ENCODE measurements at regions not wholly inside any gene's neighbourhood (a gene's known extent, or its start where the extent isn't known, plus 50 kb on each side); places are given as distances from the start of the nearest gene placed in this dataset.
A peak's percentile ranks its signal among the peaks of the same experiment; 100 is the strongest.

GRCh38 chr18:73913505-73913904 lies 234.1 kb downstream of the FBXO15 start:
- no peak for DNase-seq

GRCh38 chr18:73908323-73908722 lies 239.3 kb downstream of the FBXO15 start:
- DNase-seq: no peak

GRCh38 chr18:73901566-73901965 lies 246.1 kb downstream of the FBXO15 start:
- no peak for DNase-seq

- DNase-seq: no peak
These were observed 246.5 kb downstream of the FBXO15 start for GRCh38 chr18:73901151-73901550.

GRCh38 chr18:73900106-73900835 lies 247.4 kb downstream of the FBXO15 start:
- no peak for DNase-seq

GRCh38 chr18:73897517-73897916 lies 250.1 kb downstream of the FBXO15 start:
- no peak for DNase-seq

- no peak for DNase-seq
These were observed 250.9 kb downstream of the FBXO15 start for GRCh38 chr18:73896685-73897084.

- peak; percentile 34 for DNase-seq
These were observed 251.9 kb downstream of the FBXO15 start for GRCh38 chr18:73895701-73896100.

- DNase-seq: no peak
These were observed 253.8 kb downstream of the FBXO15 start for GRCh38 chr18:73893880-73894279.

GRCh38 chr18:73891572-73892421 lies 255.8 kb downstream of the FBXO15 start:
- peak; percentile 28 for DNase-seq

- DNase-seq: no peak
These were observed 259.1 kb downstream of the FBXO15 start for GRCh38 chr18:73888565-73888964.

- no peak for DNase-seq
These were observed 259.8 kb downstream of the FBXO15 start for GRCh38 chr18:73887801-73888200.

- no peak for DNase-seq
These were observed 262.8 kb downstream of the FBXO15 start for GRCh38 chr18:73884868-73885267.

GRCh38 chr18:73881396-73881917 lies 266.2 kb downstream of the FBXO15 start:
- DNase-seq: no peak

- DNase-seq: no peak
These were observed 267.2 kb downstream of the FBXO15 start for GRCh38 chr18:73880387-73880786.

GRCh38 chr18:73879766-73880165 lies 267.9 kb downstream of the FBXO15 start:
- no peak for DNase-seq

- DNase-seq: no peak
These were observed 268.3 kb downstream of the FBXO15 start for GRCh38 chr18:73879328-73879727.

GRCh38 chr18:73869182-73869581 lies 278.5 kb downstream of the FBXO15 start:
- DNase-seq: no peak

- no peak for DNase-seq
These were observed 285.9 kb downstream of the FBXO15 start for GRCh38 chr18:73861771-73862170.

- DNase-seq: no peak
These were observed 287.7 kb downstream of the FBXO15 start for GRCh38 chr18:73859837-73860397.

GRCh38 chr18:73852789-73853549 lies 294.7 kb downstream of the FBXO15 start:
- no peak for DNase-seq

- DNase-seq: no peak
These were observed 296.9 kb downstream of the FBXO15 start for GRCh38 chr18:73850782-73851181.

GRCh38 chr18:73848656-73849055 lies 299.0 kb downstream of the FBXO15 start:
- no peak for DNase-seq

All from COR-L47 (cell line).